ENCODE measurements at regions not wholly inside any gene's neighbourhood (a gene's known extent, or its start where the extent isn't known, plus 50 kb on each side); places are given as distances from the start of the nearest gene placed in this dataset.

- no peak overlapping the region for H3K27ac ChIP-seq
- ATAC-seq, result no peak
- intact Hi-C loops (cut with DNase I), result loop anchor here in 3 of 10 donors (10.0 kb wide), 3 partner anchors 65 to 355 kb away; no protein-coding TSS in a partner anchor
Measured at GRCh38 chr22:48949375-48950149, 878.1 kb downstream of the BRD1 start.

GRCh38 chr22:48948575-48949170 lies 879.0 kb downstream of the BRD1 start:
- H3K4me1 ChIP-seq, result no peaks in the 10 kb centered on the region
- no peak for TF ChIP-seq CTCF (IDR thresholded peaks at IDR 0.05)
- TF ChIP-seq POLR2A (IDR thresholded peaks at IDR 0.05), result no peak
- intact Hi-C loops (cut with DNase I), result loop anchor here in 3 of 10 donors (10.0 kb wide), 3 partner anchors 64 to 356 kb away; no protein-coding TSS in a partner anchor
- DNase-seq (no peak), ATAC-seq (no peak)
- H3K27ac ChIP-seq, result no peak overlapping the region
- peaks cover 0 to 25% (median 0%) of the 10 kb centered on the region in 9 donors for H3K27me3 ChIP-seq
- H3K9me3 ChIP-seq, result no peaks in the 10 kb centered on the region
- WGBS, 4 donors, result 78 to 85% (median 81%) methylated on average over 6 of the region's 6 CpGs
- no peak overlapping the region for H3K4me3 ChIP-seq
- no peaks in the 10 kb centered on the region for H3K36me3 ChIP-seq

More at GRCh38 chr22:48949375-48950149, 878.1 kb downstream of the BRD1 start:
- no peaks in the 10 kb centered on the region for H3K9me3 ChIP-seq
- H3K36me3 ChIP-seq, result no peaks in the 10 kb centered on the region
- DNase-seq, result no peak
- TF ChIP-seq CTCF (IDR thresholded peaks at IDR 0.05) (no peak), POLR2A (IDR thresholded peaks at IDR 0.05) (no peak)
- H3K27me3 ChIP-seq, result peaks cover 0 to 26% (median 0%) of the 10 kb centered on the region in 9 donors
- WGBS, 4 donors, result 78 to 86% (median 81%) methylated on average over 18 of the region's 18 CpGs
- H3K4me1 ChIP-seq, result no peaks in the 10 kb centered on the region
- no peak overlapping the region for H3K4me3 ChIP-seq

- Histone ChIP-seq H3K27me3 (peaks cover 0 to 14% (median 0%) of the 10 kb centered on the region in 9 donors), H3K4me1 (no peaks in the 10 kb centered on the region)
- no peak for DNase-seq
Measured at GRCh38 chr22:48947636-48948035, 880.0 kb downstream of the BRD1 start.

More at GRCh38 chr22:48947636-48948035, 880.0 kb downstream of the BRD1 start:
- H3K9me3 ChIP-seq, result no peaks in the 10 kb centered on the region
- TF ChIP-seq CTCF (IDR thresholded peaks at IDR 0.05), result no peak
- no peak for TF ChIP-seq POLR2A (IDR thresholded peaks at IDR 0.05)
- no peak for ATAC-seq
- no peak overlapping the region for H3K27ac ChIP-seq
- no peaks in the 10 kb centered on the region for H3K36me3 ChIP-seq
- 73 to 80% (median 78%) methylated on average over 5 of the region's 5 CpGs for WGBS, 4 donors
- intact Hi-C loops (cut with DNase I), result loop anchor here in 3 of 10 donors (10.0 kb wide), 3 partner anchors 63 to 357 kb away; no protein-coding TSS in a partner anchor
- no peak overlapping the region for H3K4me3 ChIP-seq

Data from heart left ventricle (tissue), 16 donors.